Mucosa of gallbladder (tissue), 1 donor: ENCODE measurements at regions not wholly inside any gene's neighbourhood (a gene's known extent, or its start where the extent isn't known, plus 50 kb on each side); places are given as distances from the start of the nearest gene placed in this dataset.

Experiments used
- DNase-seq: peaks from one replicate; pipeline ENCODE4 v3.0.0-alpha.2; 2020; ENCODE audit warnings: low spot score
- donor health status: DM: no; HTN: no; CAD: no.

DNA sequence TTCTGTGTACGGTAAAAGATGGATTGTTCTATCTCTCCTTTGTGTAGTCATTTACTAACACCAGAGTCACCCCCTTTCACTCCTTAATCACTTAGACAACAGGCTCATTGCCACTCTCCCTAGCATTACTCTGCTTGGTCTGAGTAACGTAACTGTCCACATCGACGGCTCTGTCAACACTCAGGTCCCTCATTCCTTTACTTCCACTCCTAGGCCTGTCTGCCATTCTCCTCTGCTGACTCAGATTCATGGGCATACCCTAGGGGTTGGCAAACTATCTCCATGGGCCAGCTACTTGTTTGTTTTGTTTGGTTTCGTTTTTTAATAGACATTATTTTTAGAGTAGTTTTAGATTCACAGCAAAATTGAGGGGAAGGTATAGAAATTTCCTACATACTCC is 243.9 kb downstream of the NR4A2 start:
- no peak for DNase-seq

DNA sequence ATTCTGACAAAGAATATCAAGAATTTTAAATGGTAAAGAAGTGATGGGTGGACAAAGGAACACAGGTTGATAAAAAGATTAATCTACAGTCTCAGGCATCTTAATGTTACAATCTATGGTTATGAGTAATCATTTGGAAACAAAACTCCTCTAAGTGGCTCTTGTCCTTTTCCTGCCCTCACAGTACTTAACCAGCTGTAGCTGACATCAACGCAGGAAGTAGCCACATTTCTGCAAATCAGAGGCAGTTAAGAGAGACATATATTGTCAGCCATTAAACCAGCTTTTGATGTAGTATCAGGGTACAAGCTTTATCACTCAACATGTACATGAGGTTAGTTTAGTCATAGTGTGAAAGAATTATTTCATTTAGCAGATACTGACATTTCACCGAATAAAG is 244.6 kb downstream of the NR4A2 start:
- DNase-seq = no peak

- no peak for DNase-seq
Observed at GRCh38 chr2:156083763-156084493, 248.6 kb downstream of the NR4A2 start.

DNA sequence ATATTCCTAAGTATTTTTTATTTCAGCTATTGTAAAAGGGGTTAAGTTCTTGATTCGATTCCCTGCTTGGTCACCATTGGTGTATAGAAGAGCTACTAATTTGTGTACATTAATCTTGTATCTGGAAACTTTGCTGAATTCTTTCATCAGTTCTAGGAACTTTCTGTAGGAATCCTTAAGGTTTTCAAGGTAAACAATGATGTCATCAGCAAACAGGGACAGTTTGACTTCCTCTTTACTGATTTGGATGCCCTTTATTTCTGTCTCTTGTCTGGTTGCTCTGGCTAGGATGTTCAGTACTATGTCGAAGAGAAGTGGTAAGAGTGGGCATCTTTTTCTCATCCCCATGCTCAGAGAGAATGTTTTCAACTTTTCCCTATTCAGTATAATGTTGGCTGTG is 252.7 kb downstream of the NR4A2 start:
- DNase-seq = no peak

DNA sequence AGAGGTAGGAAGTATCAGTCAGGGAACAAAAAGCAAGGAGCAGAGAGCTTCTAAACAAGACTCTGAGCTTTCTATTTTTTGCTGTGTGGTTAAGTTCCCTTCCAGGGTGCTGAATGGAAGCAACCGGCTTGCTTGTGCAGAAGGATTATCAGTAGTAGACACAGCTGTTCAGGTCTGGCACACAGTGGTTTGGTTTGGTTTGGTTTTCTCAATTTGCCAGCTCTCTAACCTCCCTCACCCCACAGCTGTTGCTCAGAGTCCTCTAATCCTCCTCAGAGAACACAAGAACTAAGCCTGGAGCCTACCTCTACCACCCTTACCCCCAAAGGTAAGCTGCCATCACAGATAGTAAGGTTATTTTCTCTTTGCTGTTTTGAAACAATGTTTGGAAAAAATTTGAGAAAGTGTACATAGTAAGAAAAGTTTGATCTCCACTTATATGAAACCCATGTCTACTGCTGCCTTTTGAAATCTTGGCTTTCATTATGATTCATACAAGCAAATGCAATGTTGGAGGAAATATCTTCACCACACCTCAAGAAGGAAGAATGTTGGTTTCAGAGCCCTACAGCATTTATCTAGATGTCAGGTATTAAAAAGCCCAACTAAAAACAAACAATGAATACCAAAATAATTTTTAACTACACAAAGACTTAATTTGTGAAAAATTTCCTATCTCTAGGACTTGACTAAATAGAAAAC is 255.3 kb downstream of the NR4A2 start:
- no peak for DNase-seq

- no peak for DNase-seq
Observed at GRCh38 chr2:156065912-156066311, 266.6 kb downstream of the NR4A2 start.

- DNase-seq = no peak
Observed at GRCh38 chr2:156064540-156064939, 268.0 kb downstream of the NR4A2 start.

DNA sequence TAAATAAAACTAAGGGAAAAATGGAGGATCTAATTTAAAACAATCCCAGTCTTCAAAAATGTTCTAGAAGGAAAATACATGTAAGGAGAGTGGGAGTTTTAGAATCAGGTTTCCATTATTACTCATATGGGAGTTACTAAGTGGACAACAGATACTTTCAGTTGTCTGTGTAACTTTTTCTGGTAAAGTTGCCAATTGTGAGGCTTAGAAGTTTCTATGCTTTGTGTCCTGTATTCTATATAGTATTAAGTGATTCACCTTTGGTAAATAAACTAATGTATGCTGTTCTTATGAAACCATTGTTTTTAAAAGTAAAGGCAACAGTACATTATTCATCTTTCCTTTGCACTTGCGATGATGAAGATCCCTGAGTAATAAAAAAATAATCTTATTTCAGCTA is 274.9 kb downstream of the NR4A2 start:
- no peak for DNase-seq

GRCh38 chr2:156054983-156055382 is 277.5 kb downstream of the NR4A2 start:
- DNase-seq = no peak

DNA sequence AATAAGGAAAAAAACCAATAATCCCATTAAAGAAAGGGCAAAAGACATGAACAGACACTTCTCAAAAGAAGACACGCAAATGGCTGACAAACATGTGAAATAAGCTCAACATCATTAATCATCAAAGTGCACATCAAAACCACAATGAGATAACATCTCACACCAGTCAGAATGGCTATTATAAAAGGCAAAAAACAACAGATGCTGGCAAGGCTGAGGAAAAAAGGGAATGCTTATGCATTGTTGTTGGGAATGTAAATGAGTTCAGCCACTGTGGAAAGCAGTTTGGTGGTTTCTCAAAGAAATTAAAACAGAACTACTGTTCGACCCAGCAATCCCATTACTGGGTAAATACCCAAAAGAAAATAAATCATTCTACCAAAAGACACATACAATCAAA is 285.6 kb downstream of the NR4A2 start:
- DNase-seq = no peak

DNA sequence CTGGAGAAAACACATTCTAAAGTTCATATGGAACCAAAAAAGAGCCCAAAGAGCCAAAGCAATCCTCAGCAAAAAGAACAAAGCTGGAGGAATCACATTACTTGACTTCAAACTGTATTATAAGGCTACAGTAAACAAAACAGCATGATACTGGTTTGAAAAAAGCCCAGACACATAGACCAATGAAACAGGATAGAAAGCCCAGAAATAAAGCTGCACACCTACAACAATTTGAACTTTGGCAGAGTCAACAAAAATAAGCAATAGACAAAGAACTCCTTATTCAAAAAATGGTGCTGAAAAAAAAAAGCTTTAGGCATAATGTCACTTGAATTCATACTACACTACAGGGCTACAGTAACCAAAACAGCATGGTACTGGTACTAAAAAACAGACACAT is 289.6 kb downstream of the NR4A2 start:
- DNase-seq = no peak

DNA sequence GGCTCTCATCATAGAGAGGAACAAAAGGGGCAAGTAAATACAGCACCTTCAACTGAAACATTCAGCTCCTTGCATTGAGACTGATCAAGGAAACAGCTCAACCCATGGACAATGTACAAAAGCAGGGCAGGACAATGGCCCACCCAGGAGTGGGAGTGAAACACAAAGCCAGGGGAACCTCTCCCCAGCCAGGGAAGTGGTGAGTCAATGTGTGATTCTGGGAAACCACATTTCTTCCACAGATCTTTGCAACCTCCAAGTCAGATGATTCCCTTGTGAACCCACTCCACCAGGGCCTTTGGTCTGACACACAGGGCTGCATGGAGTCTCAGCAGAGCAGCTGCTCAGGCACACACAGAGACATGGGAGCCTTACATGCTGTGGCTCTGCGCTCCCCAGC is 294.5 kb downstream of the NR4A2 start:
- DNase-seq = no peak

DNA sequence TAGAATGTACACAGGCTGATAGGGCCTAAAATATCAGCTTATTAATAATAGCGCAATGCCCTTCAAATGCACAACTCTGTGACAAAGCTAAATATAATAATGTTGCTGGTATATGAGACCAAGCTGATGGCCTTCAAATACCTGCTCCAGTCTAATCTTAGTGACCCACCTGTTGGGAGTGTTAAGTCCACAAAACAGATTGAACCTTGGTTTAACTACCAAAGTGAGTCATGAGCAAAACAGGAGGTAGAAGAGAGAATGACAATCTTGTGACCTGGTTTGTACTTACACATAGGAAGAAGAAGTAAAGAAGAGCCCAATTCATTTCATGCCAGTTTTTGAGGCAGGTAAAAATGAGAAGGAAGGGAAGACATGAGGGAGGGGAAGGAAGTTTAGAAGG is 295.0 kb downstream of the NR4A2 start:
- no peak for DNase-seq

GRCh38 chr2:156031121-156031520 is 301.4 kb downstream of the NR4A2 start:
- DNase-seq = no peak

- no peak for DNase-seq
Observed at GRCh38 chr2:156023229-156023869, 309.2 kb downstream of the NR4A2 start.

DNA sequence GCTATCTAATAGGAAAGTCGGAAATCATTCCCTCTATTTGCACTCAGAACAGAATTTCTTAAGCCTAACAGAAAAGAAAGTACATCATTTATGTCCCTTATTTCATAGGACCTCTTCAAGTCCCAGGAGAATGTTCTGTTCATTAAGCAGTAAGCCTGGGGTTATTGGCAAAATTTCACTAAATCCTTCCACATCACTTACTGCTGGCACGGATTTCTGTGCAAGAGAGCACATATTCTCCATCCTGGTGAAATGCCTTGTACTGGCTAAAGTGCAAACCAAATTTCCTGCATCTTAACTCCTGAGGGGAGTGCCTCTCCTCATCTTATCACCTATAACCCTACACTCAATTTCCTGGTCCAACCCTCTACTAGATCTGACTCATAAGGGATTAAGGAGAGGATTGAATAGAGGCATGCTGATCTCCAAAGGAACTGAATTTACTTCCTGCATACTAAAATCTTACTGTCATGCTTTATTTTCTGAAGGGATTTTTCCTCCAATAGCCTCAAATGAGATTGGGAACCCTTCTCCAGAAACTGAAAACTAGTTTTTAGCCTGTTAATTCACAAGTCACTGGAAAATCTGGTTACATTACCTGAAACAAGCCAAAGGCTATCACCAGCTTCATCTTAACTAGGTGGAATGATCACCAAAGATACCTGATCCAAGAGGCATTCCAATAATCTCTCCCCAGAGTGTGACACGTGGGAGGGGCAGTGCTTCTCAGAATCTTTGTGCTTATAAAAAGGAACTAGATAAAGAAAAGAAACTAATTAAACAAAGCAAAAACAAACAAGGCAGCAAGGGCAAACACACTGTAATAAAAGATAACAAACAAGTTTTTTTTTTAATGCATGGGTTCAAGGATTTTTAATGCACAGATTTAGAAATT is 311.1 kb downstream of the NR4A2 start:
- no peak for DNase-seq

- no peak for DNase-seq
Observed at GRCh38 chr2:156019341-156019740, 313.2 kb downstream of the NR4A2 start.

DNA sequence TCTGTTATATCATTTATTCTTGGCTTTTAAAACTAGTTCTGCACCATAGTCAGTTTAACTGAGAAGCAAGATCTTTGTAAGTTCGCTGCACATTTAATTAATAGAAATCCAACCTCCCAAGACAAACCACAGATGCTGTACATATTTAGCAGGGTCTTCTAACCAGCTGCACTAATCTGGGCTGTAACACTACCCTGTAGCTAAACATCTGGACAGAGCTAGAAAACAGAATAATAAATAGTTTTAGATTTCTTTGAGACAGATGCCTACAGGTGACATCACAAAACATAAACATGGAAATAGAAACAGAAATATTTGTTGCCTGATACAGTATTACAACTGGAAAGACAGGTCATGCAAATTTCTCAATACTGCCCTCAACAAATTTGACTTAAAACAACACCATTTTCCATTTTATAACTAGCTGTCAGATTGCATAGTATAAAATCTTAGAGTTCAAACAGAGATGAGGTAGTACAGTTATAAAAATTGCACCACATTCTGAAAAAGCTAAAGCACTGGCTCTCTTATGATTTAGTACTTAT is 315.1 kb downstream of the NR4A2 start:
- DNase-seq = no peak

DNA sequence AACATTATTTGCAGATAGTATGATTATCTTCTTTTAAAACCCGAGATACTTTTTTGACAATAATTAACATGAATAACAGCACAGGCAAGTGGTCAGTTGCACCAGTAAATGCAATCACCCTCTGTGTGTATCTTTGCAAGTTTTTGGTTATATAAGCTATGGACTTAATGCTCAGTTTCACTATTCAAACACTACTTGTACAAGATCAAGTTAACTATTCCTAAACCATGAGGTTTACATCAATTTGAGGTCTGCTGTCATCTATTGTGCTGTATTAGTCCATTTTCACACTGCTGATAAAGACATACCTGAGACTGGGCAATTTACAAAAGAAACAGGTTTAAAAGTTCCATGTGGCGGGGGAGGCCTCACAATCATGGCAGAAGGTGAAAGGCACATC is 323.2 kb downstream of the NR4A2 start:
- DNase-seq = no peak

DNA sequence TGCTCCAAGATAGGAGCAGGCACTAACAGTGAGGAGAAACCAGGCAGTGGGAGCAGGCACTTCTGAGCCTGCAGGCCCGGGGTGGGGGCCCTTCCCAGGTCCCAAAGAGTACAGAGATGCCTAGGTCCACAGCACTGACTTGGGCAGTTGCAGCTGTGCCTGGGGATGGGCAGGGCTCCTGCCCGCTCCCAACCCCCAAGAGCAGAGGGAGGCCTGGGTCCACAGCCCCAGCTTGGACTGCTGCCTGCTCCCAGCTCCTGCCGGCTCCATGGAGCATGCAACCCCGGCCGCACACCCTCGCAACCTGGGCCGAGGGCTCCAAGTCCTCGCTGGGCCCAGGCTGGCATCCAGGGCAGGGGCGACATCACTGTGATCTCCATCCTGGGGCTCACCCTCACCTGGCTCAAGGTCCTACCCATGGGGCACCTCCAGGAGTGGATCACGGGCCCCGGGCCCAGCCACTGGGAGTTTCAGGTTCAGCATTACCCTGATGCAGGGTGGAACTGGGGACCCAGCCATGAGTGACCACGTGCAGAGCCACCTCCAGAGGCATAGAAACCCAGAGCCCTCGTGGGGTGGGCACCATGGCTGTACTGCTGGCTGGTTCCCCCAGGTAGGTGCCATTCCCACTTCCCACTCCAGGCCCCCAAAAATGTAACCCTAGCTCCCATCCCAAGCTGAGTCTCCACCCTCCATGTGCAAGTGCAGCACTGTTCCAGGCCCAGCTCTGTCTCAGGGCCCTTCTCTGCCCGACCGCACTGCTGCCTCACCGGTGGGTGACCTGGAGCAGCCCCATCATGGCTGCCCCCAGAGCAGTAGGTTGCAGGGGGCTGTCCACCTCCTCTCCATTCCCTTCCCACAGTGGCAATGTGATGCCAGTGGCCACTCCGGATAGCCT is 325.6 kb downstream of the NR4A2 start:
- no peak for DNase-seq
